Memory B cell (primary cell): ENCODE measurements at regions not wholly inside any gene's neighbourhood (a gene's known extent, or its start where the extent isn't known, plus 50 kb on each side); places are given as distances from the start of the nearest gene placed in this dataset.

ENCODE experiments used
- ATAC-seq: fragments of 150-1000 bp; cut with Tn5 transposase; 2 replicates; pipeline ENCODE4 v1.10.0; 2021; ENCODE audit warnings: low read depth, mild to moderate bottlenecking, moderate library complexity
- DNase-seq, 2 donors: peaks; one replicate each; pipeline ENCODE4 v3.0.0; 2022; ENCODE audit warnings: low spot score in 2 of 2
- H3K27ac Mint-ChIP-seq: one replicate; pipeline ENCODE4 v1.8.0; 2022; ENCODE audit warnings: mild to moderate bottlenecking, moderate library complexity, mixed read lengths
- H3K27me3 Mint-ChIP-seq: one replicate; pipeline ENCODE4 v1.8.0; 2022; ENCODE audit warnings: mixed read lengths
- H3K36me3 Mint-ChIP-seq: one replicate; pipeline ENCODE4 v1.8.0; 2022; ENCODE audit warnings: mild to moderate bottlenecking, mixed read lengths
- H3K4me1 Mint-ChIP-seq: one replicate; pipeline ENCODE4 v1.8.0; 2022; ENCODE audit warnings: mixed read lengths
- H3K4me3 Mint-ChIP-seq: one replicate; pipeline ENCODE4 v1.8.0; 2022; ENCODE audit warnings: mild to moderate bottlenecking, moderate library complexity, mixed read lengths
- H3K9me3 Mint-ChIP-seq: one replicate; pipeline ENCODE4 v1.8.0; 2022; ENCODE audit warnings: mixed read lengths

DNA sequence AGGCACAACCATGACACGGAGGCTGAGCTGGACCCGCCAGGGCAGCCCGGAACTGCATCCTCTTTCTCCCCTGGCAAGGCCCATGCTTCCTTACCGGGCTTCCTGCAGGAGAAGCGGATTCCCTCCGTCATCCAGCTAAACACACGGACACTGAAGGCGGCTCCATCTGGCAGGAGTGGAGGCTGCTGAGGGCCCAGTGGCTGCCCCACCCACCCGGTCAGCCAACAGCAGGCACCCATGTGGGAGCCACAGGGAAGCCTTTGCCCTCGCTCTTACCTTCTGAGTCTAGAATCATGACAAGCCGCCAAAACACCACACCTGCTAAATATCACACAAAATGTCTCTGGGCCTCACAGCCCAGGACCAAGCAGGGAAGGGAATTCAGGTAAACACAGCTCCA, 321.6 kb upstream of the RNF32 start:
- H3K9me3 Mint-ChIP-seq: peaks cover 11% of the 10 kb centered on the region
- ATAC-seq (no peak), DNase-seq (no peak)
- no peaks in the 10 kb centered on the region for H3K36me3 Mint-ChIP-seq
- peaks cover 6% of the 10 kb centered on the region for H3K27me3 Mint-ChIP-seq
- H3K4me3 Mint-ChIP-seq: no peak overlapping the region
- H3K4me1 Mint-ChIP-seq: no peaks in the 10 kb centered on the region
- no peak overlapping the region for H3K27ac Mint-ChIP-seq

GRCh38 chr7:156318426-156318825, 322.1 kb upstream of the RNF32 start:
- Mint-ChIP-seq H3K27me3 (peaks cover 6% of the 10 kb centered on the region), H3K4me3 (no peak overlapping the region), H3K9me3 (peaks cover 11% of the 10 kb centered on the region), H3K27ac (no peak overlapping the region), H3K36me3 (no peaks in the 10 kb centered on the region), H3K4me1 (no peaks in the 10 kb centered on the region)
- no peak for DNase-seq
- ATAC-seq: no peak

DNA sequence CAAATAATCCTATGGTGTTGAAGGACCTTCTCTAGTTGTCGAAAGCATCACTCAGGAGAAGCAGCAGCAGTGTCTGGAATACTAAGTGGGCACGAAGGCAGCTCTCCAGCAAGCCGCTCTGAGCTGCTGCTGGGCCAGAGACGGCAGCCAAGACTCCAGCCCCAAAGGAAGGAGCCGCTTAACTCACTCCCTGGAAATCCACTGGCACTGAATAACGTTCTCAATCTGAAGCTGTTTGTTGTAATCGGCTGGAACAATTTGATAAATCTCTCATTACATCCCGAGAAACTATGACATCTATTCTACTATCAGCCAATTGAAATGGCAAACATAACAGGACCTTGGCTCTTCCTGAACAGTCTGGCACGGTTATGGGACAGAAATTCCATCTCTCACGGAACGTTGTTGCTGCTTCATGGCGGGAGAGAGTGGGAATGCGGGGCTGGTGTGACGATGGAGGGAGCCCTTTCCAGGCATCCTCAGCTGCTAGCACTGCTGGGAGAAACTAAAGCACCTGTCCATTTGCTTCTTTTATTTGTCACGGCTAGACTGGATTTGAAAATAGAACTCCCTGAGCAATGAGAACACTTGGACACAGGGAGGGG, 331.5 kb upstream of the RNF32 start:
- Mint-ChIP-seq H3K4me3 (no peak overlapping the region), H3K27ac (no peak overlapping the region), H3K4me1 (no peaks in the 10 kb centered on the region), H3K36me3 (no peaks in the 10 kb centered on the region), H3K9me3 (peaks cover 8% of the 10 kb centered on the region), H3K27me3 (no peaks in the 10 kb centered on the region)
- ATAC-seq: no peak
- no peak for DNase-seq

GRCh38 chr7:156307193-156307592, 333.4 kb upstream of the RNF32 start:
- H3K36me3 Mint-ChIP-seq: no peaks in the 10 kb centered on the region
- no peak overlapping the region for H3K27ac Mint-ChIP-seq
- H3K4me3 Mint-ChIP-seq: no peak overlapping the region
- no peak for DNase-seq
- ATAC-seq: no peak
- H3K9me3 Mint-ChIP-seq: peaks cover 7% of the 10 kb centered on the region
- H3K27me3 Mint-ChIP-seq: no peaks in the 10 kb centered on the region
- H3K4me1 Mint-ChIP-seq: no peaks in the 10 kb centered on the region

DNA sequence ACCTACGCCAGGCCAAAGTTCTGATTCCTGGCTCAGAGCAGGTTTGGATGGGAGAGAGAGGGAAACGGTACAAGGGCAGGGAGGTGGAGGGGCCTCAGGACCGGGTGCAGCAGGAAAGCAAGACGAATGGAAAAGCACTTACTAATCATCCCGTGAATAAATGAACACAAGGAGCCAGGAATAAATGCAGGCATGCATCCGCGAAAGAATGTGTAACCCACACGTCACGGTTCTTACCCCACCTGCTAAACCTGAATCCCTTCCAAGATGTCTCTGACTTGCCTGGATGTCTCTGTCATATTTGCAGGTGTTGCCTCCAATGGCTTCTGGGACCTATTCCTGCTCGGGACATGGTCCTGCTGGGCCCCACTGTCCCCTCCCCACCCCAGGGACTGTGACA, 335.2 kb upstream of the RNF32 start:
- no peak overlapping the region for H3K4me3 Mint-ChIP-seq
- no peaks in the 10 kb centered on the region for H3K4me1 Mint-ChIP-seq
- no peak overlapping the region for H3K27ac Mint-ChIP-seq

DNA sequence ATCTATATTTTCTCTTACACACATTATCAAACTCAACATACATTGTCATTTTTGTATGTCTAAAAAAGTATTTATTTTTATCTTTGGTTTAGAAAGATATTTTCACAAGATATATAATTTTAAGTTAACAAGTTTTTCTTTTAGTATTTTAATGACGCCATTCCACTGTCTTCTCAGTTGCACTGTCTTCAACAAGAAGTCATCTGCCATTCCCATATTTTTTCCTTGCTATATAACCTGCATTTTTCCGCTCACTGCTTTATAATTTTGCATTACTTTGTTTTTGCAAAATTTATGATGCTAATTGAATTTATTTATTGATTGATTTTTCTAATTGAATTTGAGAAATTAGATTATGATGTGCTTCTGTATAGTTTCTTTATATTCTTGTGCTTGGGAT, 357.8 kb upstream of the RNF32 start:
- no peaks in the 10 kb centered on the region for H3K36me3 Mint-ChIP-seq
- no peak overlapping the region for H3K27ac Mint-ChIP-seq
- H3K9me3 Mint-ChIP-seq: peaks cover 8% of the 10 kb centered on the region
- DNase-seq: no peak
- H3K4me1 Mint-ChIP-seq: no peaks in the 10 kb centered on the region
- no peak overlapping the region for H3K4me3 Mint-ChIP-seq
- no peak for ATAC-seq
- no peaks in the 10 kb centered on the region for H3K27me3 Mint-ChIP-seq

More for the DNA sequence above, 335.2 kb upstream of the RNF32 start:
- Mint-ChIP-seq H3K36me3 (no peaks in the 10 kb centered on the region), H3K9me3 (peaks cover 9% of the 10 kb centered on the region), H3K27me3 (no peaks in the 10 kb centered on the region)
- DNase-seq (no peak), ATAC-seq (no peak)

GRCh38 chr7:156279635-156280034, 360.9 kb upstream of the RNF32 start:
- no peak for ATAC-seq
- Mint-ChIP-seq H3K4me3 (no peak overlapping the region), H3K27me3 (peaks cover 1% of the 10 kb centered on the region), H3K36me3 (no peaks in the 10 kb centered on the region), H3K27ac (no peak overlapping the region), H3K9me3 (peaks cover 8% of the 10 kb centered on the region), H3K4me1 (no peaks in the 10 kb centered on the region)
- no peak for DNase-seq

DNA sequence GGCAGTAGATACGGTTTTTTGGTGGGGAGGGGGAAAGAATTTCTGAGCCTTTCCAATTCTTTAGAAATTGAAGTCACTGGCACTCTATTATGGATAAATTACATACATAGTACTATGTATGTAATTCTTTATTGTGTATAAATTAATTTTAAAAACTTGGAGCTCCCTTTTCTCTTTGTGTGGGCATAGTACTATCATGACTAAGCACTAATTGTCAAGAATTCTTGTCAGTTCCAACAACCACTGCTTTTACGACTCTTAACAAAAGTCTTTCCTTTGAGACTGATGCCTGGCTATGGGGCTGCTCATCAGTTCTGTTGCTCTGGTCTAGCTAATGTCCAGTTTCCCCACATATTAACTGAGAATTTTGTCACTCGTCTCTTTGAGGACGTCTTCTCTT, 365.3 kb upstream of the RNF32 start:
- no peak overlapping the region for H3K4me3 Mint-ChIP-seq

DNA sequence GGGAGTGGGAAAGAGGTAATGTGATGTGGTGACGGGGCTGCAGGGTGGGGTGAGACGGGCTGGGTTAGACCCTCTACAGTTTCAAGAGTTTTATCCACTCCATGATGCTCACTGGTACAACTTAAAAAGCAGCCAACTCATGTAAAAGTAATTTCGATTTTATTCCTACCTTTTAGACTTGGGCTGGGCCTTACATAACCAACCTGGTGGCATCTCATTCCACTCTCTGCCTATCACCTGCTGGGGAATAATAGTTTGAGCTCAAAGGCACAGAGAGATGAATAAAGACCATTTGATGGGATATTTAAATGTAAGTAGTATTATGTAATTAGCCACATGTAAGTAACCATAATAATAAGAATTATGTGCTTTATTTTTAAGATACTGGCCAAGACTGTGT, 366.0 kb upstream of the RNF32 start:
- Mint-ChIP-seq H3K4me1 (no peaks in the 10 kb centered on the region), H3K4me3 (no peak overlapping the region), H3K36me3 (no peaks in the 10 kb centered on the region), H3K27me3 (peaks cover 4% of the 10 kb centered on the region), H3K9me3 (peaks cover 2% of the 10 kb centered on the region), H3K27ac (no peak overlapping the region)
- ATAC-seq (no peak), DNase-seq (no peak)

More for the DNA sequence above, 365.3 kb upstream of the RNF32 start:
- peaks cover 2% of the 10 kb centered on the region for H3K9me3 Mint-ChIP-seq
- no peak overlapping the region for H3K27ac Mint-ChIP-seq
- no peaks in the 10 kb centered on the region for H3K36me3 Mint-ChIP-seq
- no peak for ATAC-seq
- H3K4me1 Mint-ChIP-seq: no peaks in the 10 kb centered on the region
- no peak for DNase-seq
- H3K27me3 Mint-ChIP-seq: peaks cover 4% of the 10 kb centered on the region

- DNase-seq: no peak
- Mint-ChIP-seq H3K36me3 (no peaks in the 10 kb centered on the region), H3K27me3 (peaks cover 2% of the 10 kb centered on the region), H3K4me1 (no peaks in the 10 kb centered on the region), H3K9me3 (peaks cover 4% of the 10 kb centered on the region), H3K4me3 (no peak overlapping the region), H3K27ac (no peak overlapping the region)
- ATAC-seq: no peak
These were observed 379.0 kb upstream of the RNF32 start for GRCh38 chr7:156261581-156261980.

GRCh38 chr7:156257904-156258303, 382.7 kb upstream of the RNF32 start:
- no peak overlapping the region for H3K27ac Mint-ChIP-seq
- no peak for ATAC-seq
- DNase-seq: no peak
- peaks cover 5% of the 10 kb centered on the region for H3K27me3 Mint-ChIP-seq
- H3K36me3 Mint-ChIP-seq: no peaks in the 10 kb centered on the region
- peaks cover 1% of the 10 kb centered on the region for H3K9me3 Mint-ChIP-seq
- H3K4me1 Mint-ChIP-seq: no peaks in the 10 kb centered on the region
- H3K4me3 Mint-ChIP-seq: no peak overlapping the region

GRCh38 chr7:156255635-156256034, 384.9 kb upstream of the RNF32 start:
- H3K4me1 Mint-ChIP-seq: no peaks in the 10 kb centered on the region
- H3K36me3 Mint-ChIP-seq: no peaks in the 10 kb centered on the region
- DNase-seq (no peak), ATAC-seq (no peak)
- H3K27me3 Mint-ChIP-seq: peaks cover 5% of the 10 kb centered on the region
- H3K4me3 Mint-ChIP-seq: no peak overlapping the region
- peaks cover 1% of the 10 kb centered on the region for H3K9me3 Mint-ChIP-seq
- no peak overlapping the region for H3K27ac Mint-ChIP-seq

DNA sequence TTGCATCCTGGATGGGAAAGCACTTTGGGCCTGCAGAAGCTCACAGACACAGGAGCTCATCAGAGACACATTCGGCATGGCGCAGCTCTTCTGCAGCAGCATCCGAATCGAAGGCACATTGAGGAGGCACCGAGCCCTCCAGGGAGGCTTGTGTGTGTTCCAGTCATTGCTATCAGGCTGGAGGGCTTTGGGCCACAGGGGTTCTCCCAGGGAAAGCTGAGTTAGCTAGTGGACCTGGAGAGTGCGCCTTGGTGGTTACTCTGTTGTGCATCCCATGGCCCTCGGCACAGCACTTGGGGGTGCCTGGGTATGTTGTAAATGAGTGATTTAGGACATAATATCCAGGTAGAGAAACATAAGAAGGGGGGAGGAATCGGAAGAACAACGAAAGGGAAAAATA, 388.7 kb upstream of the RNF32 start:
- H3K9me3 Mint-ChIP-seq: no peaks in the 10 kb centered on the region
- ATAC-seq (no peak), DNase-seq (no peak)
- no peak overlapping the region for H3K27ac Mint-ChIP-seq
- H3K4me1 Mint-ChIP-seq: no peaks in the 10 kb centered on the region
- no peaks in the 10 kb centered on the region for H3K36me3 Mint-ChIP-seq
- H3K4me3 Mint-ChIP-seq: no peak overlapping the region
- H3K27me3 Mint-ChIP-seq: peaks cover 15% of the 10 kb centered on the region

GRCh38 chr7:156240532-156240931, 400.0 kb upstream of the RNF32 start:
- H3K27me3 Mint-ChIP-seq: peaks cover 2% of the 10 kb centered on the region
- DNase-seq (no peak), ATAC-seq (no peak)
- H3K36me3 Mint-ChIP-seq: peaks cover 2% of the 10 kb centered on the region
- no peak overlapping the region for H3K27ac Mint-ChIP-seq
- H3K4me3 Mint-ChIP-seq: no peak overlapping the region
- H3K4me1 Mint-ChIP-seq: peaks cover 5% of the 10 kb centered on the region
- H3K9me3 Mint-ChIP-seq: peaks cover 7% of the 10 kb centered on the region

DNA sequence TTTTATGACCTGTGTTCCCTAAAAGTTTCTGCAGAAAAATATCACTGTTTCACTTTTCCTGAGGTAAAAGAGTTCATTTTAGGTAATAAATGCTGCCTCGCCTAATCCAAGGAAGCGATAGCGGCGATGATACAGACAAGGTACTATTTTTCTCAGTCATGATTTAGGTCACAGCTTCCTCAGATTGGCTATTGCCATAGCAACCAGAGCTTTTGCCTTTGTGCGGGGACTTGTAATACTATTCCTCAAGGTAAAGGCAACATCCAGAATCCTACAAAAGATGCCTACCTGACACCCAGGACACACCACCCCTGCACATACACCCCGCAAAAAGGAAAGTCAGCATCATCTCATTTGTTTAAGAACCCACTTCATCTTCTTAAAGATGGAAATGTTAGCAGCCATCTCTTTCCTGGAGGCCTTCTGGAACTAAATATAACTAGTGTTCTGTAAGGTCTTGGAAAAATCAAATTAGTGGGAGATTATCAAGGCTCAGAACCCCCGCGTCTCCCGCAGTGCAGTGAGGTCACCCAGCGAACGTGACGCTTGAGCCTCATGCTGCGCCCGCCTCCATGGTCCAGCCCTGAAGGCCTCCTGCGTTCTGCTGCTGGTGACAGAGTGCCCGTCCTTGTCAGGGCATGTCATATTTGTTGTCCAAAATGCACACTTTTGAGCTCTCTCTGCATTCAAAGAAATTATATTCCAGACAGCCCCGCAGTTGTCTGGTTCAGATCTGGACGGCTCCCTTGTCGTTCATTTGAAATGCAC, 402.0 kb upstream of the RNF32 start:
- peaks cover 5% of the 10 kb centered on the region for H3K4me1 Mint-ChIP-seq
- ATAC-seq (no peak), DNase-seq (no peak)
- H3K36me3 Mint-ChIP-seq: peaks cover 2% of the 10 kb centered on the region
- peaks cover 7% of the 10 kb centered on the region for H3K9me3 Mint-ChIP-seq
- no peak overlapping the region for H3K27ac Mint-ChIP-seq
- no peak overlapping the region for H3K4me3 Mint-ChIP-seq
- peaks cover 2% of the 10 kb centered on the region for H3K27me3 Mint-ChIP-seq
